ENCODE measurements at regions not wholly inside any gene's neighbourhood (a gene's known extent, or its start where the extent isn't known, plus 50 kb on each side); places are given as distances from the start of the nearest gene placed in this dataset.

DNA sequence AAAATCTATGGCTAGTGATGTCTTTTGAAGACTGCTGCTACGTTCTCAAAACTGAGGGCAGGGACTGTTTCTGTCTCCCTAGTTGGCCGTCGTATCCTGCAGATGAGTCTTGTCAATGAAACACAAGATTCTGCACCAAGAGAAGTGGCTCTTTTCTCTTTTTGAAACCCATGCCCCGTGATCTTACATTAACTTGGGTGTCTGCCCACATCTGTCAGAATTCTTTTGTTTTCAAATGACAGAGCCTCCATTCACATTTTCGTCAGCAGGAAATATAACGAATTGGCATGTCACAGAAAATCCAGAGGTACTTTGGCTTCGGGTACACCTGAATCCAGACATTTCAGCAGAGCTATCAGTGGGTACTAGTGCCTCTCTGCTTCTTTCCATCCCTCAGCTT, 331.3 kb upstream of the PROK2 start:
- in situ Hi-C loops (cut with MboI; ENCODE audit: low sequenced_read_pairs) = no loop called here
- no peak overlapping the region for H3K4me3 ChIP-seq

GRCh38 chr3:72115307-72115706, 330.4 kb upstream of the PROK2 start:
- DNase-seq (ENCODE audit: low spot score in 2 of 2) = no peak
- no peaks in the 10 kb centered on the region for H3K36me3 ChIP-seq (replicated peaks)
- H3K4me3 ChIP-seq = no peak overlapping the region
- no peaks in the 10 kb centered on the region for H3K4me1 ChIP-seq
- H3K27me3 ChIP-seq (ENCODE audit: low read depth) = peaks cover 4% of the 10 kb centered on the region
- H3K9me3 ChIP-seq = no peaks in the 10 kb centered on the region
- in situ Hi-C loops (cut with MboI; ENCODE audit: low sequenced_read_pairs) = no loop called here

More for the DNA sequence above, 331.3 kb upstream of the PROK2 start:
- no peak for DNase-seq (ENCODE audit: low spot score in 2 of 2)
- Histone ChIP-seq H3K9me3 (no peaks in the 10 kb centered on the region), H3K36me3 (replicated peaks) (no peaks in the 10 kb centered on the region), H3K4me1 (no peaks in the 10 kb centered on the region), H3K27me3 (ENCODE audit: low read depth) (peaks cover 4% of the 10 kb centered on the region)

- H3K9me3 ChIP-seq = no peaks in the 10 kb centered on the region
- peaks cover 4% of the 10 kb centered on the region for H3K27me3 ChIP-seq (ENCODE audit: low read depth)
- no peak for DNase-seq (ENCODE audit: low spot score in 2 of 2)
- no peaks in the 10 kb centered on the region for H3K36me3 ChIP-seq (replicated peaks)
- in situ Hi-C loops (cut with MboI; ENCODE audit: low sequenced_read_pairs) = no loop called here
- no peaks in the 10 kb centered on the region for H3K4me1 ChIP-seq
- H3K4me3 ChIP-seq = no peak overlapping the region
These were observed 329.8 kb upstream of the PROK2 start for GRCh38 chr3:72114773-72115172.

DNA sequence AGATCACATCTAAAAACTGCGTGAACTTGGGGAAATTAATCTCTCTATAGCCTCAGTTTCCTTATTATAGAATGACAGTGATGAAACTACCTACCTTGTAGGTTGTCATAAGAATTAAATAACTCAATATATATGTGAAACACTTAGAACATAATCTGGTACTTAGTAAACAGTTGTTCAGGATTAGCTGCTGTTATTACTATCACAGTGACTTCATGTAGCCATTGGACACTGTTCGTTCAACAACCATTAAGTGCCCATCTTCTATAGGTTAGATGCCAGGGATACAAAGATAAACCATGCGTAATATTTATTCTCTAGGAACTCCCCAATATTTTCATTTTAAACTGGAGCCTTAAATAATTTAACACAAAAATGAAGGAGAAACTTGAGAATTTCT, 329.0 kb upstream of the PROK2 start:
- Histone ChIP-seq H3K36me3 (replicated peaks) (no peaks in the 10 kb centered on the region), H3K4me1 (no peaks in the 10 kb centered on the region), H3K27me3 (ENCODE audit: low read depth) (peaks cover 4% of the 10 kb centered on the region), H3K9me3 (no peaks in the 10 kb centered on the region), H3K4me3 (no peak overlapping the region)
- no peak for DNase-seq (ENCODE audit: low spot score in 2 of 2)
- in situ Hi-C loops (cut with MboI; ENCODE audit: low sequenced_read_pairs) = no loop called here

- DNase-seq (ENCODE audit: low spot score in 2 of 2) = no peak
- in situ Hi-C loops (cut with MboI; ENCODE audit: low sequenced_read_pairs) = no loop called here
- H3K9me3 ChIP-seq = no peaks in the 10 kb centered on the region
- peaks cover 4% of the 10 kb centered on the region for H3K27me3 ChIP-seq (ENCODE audit: low read depth)
- H3K36me3 ChIP-seq (replicated peaks) = no peaks in the 10 kb centered on the region
- no peaks in the 10 kb centered on the region for H3K4me1 ChIP-seq
- H3K4me3 ChIP-seq = no peak overlapping the region
These were observed 328.6 kb upstream of the PROK2 start for GRCh38 chr3:72113564-72113963.

DNA sequence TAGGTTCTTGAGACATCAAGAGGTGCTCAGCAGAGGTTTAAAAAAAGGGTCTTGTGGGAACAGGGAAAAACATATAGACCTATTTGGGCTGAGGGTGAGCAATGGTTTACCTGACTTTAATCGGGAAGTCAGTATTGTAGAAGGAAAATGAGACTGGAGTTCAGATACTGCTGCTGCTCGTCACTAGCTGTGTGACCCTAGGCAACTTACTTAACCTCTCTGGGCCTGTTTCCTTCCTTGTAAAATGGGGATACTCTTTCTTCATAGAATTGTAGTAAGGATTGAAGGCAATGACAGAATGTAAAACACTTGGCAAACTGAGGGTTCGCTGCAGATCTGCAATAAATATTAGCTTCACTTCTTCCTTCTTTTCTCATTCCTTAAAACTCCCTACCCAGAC, 327.5 kb upstream of the PROK2 start:
- no peak for DNase-seq (ENCODE audit: low spot score in 2 of 2)
- Histone ChIP-seq H3K36me3 (replicated peaks) (no peaks in the 10 kb centered on the region), H3K4me1 (no peaks in the 10 kb centered on the region), H3K27me3 (ENCODE audit: low read depth) (peaks cover 4% of the 10 kb centered on the region), H3K9me3 (no peaks in the 10 kb centered on the region), H3K4me3 (no peak overlapping the region)
- in situ Hi-C loops (cut with MboI; ENCODE audit: low sequenced_read_pairs) = no loop called here

DNA sequence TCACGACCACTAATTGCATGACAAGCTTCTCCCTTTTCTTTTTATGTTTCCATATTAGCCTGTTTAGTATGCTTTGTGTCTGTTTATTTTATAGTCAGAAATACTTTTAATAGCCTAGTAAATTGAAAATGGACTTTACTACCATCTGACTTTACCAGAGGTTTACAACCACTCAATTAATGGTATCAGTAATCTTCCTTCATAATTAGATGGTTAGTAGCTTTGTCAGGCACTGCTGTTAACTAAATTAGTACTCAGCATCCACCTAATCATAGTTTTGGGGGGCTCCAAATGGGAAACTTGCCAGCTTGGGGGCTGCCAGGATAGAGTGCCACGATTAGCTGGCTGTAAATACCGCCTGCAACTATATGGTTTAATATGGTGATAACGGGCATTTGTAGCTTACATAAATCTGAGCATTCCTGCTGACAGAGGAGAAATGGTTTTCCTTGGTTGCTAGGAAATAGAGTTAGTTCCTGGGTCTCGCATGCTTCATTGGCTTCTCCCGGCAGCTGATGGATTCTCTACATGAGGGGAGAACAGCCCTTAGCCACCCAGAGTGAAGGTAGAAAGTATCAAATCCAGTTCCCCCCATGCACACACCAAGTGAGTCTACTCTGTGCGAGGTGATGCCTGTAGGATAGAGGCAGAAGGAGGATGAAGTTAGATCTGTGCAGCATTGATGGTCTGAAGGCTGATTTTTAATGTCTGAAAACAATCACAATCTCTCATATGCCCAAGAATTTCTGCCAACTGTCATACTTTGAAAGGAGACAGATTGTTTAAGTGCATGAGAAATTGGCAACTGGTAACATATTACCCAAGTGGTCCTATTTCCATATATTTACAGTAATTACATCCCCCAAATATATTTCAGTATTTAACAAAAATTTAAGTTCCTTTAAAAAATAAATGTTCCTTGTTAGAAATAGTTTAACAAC, 326.6 kb upstream of the PROK2 start:
- H3K4me3 ChIP-seq = no peak overlapping the region
- no peaks in the 10 kb centered on the region for H3K36me3 ChIP-seq (replicated peaks)
- no peaks in the 10 kb centered on the region for H3K4me1 ChIP-seq
- H3K9me3 ChIP-seq = no peaks in the 10 kb centered on the region
- H3K27me3 ChIP-seq (ENCODE audit: low read depth) = peaks cover 4% of the 10 kb centered on the region
- DNase-seq (ENCODE audit: low spot score in 2 of 2) = no peak
- in situ Hi-C loops (cut with MboI; ENCODE audit: low sequenced_read_pairs) = no loop called here

DNA sequence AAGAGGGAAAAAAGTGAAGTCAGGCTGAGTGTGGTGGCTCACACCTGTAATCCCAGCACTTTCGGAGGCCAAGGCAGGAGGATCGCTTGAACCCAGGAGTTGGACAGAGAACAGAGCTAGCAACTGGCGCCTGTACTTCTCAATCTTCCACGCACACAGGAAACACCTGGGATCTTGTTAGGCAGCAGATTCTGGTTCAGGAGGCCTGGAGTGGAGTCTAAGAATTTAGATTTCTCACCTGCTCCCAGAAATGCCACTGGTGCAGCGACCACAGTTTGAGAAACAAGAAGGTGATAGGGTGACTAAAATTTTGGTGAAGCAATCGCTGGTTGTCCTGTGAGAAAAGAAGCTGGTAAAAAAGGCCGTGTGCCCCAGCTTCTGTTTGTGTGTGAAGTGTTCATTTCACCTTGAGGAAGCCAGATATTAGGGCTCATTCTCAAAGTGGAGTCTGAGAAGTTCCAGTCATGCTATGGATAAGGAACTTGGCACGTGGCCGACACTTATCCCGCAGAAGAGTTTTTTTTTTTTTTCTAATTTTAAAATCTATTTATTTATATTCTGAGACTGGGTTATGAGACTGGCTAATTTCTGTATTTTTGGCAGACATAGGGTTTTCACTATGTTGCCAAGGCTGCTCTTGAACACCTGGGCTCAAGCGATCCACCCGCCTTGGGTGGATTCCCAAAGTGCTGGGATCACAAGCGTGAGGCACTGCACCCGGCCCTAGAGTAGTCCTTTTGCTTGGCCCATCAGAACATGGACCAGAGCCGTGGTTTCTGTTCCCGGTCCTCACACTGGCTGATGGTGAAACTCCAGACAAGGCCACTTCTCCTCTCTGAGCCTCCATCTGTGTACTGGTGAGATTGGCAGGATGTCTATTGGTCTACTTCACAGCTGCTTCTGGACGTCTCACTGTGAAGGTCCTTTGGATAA, 324.6 kb upstream of the PROK2 start:
- peaks cover 4% of the 10 kb centered on the region for H3K27me3 ChIP-seq (ENCODE audit: low read depth)
- no peak overlapping the region for H3K4me3 ChIP-seq
- DNase-seq (ENCODE audit: low spot score in 2 of 2) = no peak
- in situ Hi-C loops (cut with MboI; ENCODE audit: low sequenced_read_pairs) = no loop called here
- H3K9me3 ChIP-seq = no peaks in the 10 kb centered on the region
- no peaks in the 10 kb centered on the region for H3K36me3 ChIP-seq (replicated peaks)
- H3K4me1 ChIP-seq = no peaks in the 10 kb centered on the region

DNA sequence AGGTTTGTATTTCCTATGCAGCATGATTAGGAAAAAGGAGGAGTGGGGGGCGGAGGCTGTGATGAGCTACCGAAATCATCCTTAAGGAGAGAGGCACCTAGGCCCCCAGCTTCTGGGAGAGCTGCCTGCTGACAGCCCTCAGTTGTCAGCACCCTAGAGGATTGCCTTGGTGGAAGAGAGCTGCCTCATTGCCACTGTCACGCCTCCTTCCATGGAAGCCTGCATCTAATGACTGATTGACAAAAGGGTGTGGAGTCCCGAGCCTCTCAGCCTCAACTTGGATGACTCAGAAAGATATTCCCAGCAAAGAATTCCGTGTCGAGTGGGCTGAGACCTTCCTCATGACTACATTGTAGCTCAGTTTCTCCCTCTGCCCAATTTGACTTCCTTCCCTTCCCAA, 320.4 kb upstream of the PROK2 start:
- Histone ChIP-seq H3K27me3 (ENCODE audit: low read depth) (no peaks in the 10 kb centered on the region), H3K9me3 (no peaks in the 10 kb centered on the region), H3K36me3 (replicated peaks) (no peaks in the 10 kb centered on the region), H3K4me3 (no peak overlapping the region), H3K4me1 (no peaks in the 10 kb centered on the region; the same call in 1 of the 2 replicates)
- no peak for DNase-seq (ENCODE audit: low spot score in 2 of 2)
- in situ Hi-C loops (cut with MboI; ENCODE audit: low sequenced_read_pairs) = no loop called here

- Histone ChIP-seq H3K4me1 (no peaks in the 10 kb centered on the region; the same call in 1 of the 2 replicates), H3K36me3 (replicated peaks) (no peaks in the 10 kb centered on the region), H3K9me3 (no peaks in the 10 kb centered on the region), H3K4me3 (no peak overlapping the region), H3K27me3 (ENCODE audit: low read depth) (no peaks in the 10 kb centered on the region)
- DNase-seq (ENCODE audit: low spot score in 2 of 2) = no peak
- in situ Hi-C loops (cut with MboI; ENCODE audit: low sequenced_read_pairs) = no loop called here
These were observed 317.2 kb upstream of the PROK2 start for GRCh38 chr3:72102112-72102616.

GRCh38 chr3:72101494-72101893, 316.5 kb upstream of the PROK2 start:
- in situ Hi-C loops (cut with MboI; ENCODE audit: low sequenced_read_pairs) = no loop called here
- Histone ChIP-seq H3K27me3 (ENCODE audit: low read depth) (no peaks in the 10 kb centered on the region), H3K4me3 (no peak overlapping the region), H3K4me1 (no peaks in the 10 kb centered on the region; the same call in 1 of the 2 replicates), H3K9me3 (no peaks in the 10 kb centered on the region), H3K36me3 (replicated peaks) (no peaks in the 10 kb centered on the region)
- no peak for DNase-seq (ENCODE audit: low spot score in 2 of 2)

- Histone ChIP-seq H3K4me3 (peak overlapping the region; percentile 20), H3K27me3 (ENCODE audit: low read depth) (no peaks in the 10 kb centered on the region), H3K9me3 (no peaks in the 10 kb centered on the region), H3K36me3 (replicated peaks) (no peaks in the 10 kb centered on the region), H3K4me1 (no peaks in the 10 kb centered on the region; the same call in 1 of the 2 replicates)
- in situ Hi-C loops (cut with MboI; ENCODE audit: low sequenced_read_pairs) = no loop called here
- peak; percentile 49 to 85 for DNase-seq (ENCODE audit: low spot score in 2 of 2)
These were observed 315.7 kb upstream of the PROK2 start for GRCh38 chr3:72100601-72101187.

GRCh38 chr3:72100080-72100511, 315.1 kb upstream of the PROK2 start:
- H3K36me3 ChIP-seq (replicated peaks) = no peaks in the 10 kb centered on the region
- no peaks in the 10 kb centered on the region for H3K27me3 ChIP-seq (ENCODE audit: low read depth)
- no peaks in the 10 kb centered on the region; the same call in 1 of the 2 replicates for H3K4me1 ChIP-seq
- no peaks in the 10 kb centered on the region for H3K9me3 ChIP-seq
- no peak for DNase-seq (ENCODE audit: low spot score in 2 of 2)
- in situ Hi-C loops (cut with MboI; ENCODE audit: low sequenced_read_pairs) = no loop called here
- H3K4me3 ChIP-seq = no peak overlapping the region
